SK-N-SH treated with all-trans-retinoic acid at 6 μM for 48 hours (cell line): ENCODE measurements at regions not wholly inside any gene's neighbourhood (a gene's known extent, or its start where the extent isn't known, plus 50 kb on each side); places are given as distances from the start of the nearest gene placed in this dataset.

Experiments
- ARNTL ChIP-seq: fragments of 450-650 bp; formaldehyde crosslinking; IDR thresholded peaks from 2 replicates; pipeline ENCODE4 v1.5.0; 2020; ENCODE audit warnings: low read depth, mild to moderate bottlenecking, moderate library complexity, borderline replicate concordance
- CREB5 ChIP-seq: fragments of 250-450 bp; sonication (Bioruptor Pico); IDR thresholded peaks from 2 replicates; pipeline ENCODE4 v1.5.1; 2020; ENCODE audit warnings: low read depth, mild to moderate bottlenecking, moderate library complexity
- CSDC2 ChIP-seq: fragments of 250-450 bp; sonication (Bioruptor Pico); IDR thresholded peaks from 2 replicates; pipeline ENCODE4 v1.5.0; 2020; ENCODE audit warnings: mild to moderate bottlenecking, moderate library complexity
- ZFP30 ChIP-seq: fragments of 450-650 bp; formaldehyde crosslinking; IDR thresholded peaks from 2 replicates; pipeline ENCODE4 v1.5.0; 2022; ENCODE audit warnings: mild to moderate bottlenecking, moderate library complexity
- ZNF565 ChIP-seq: fragments of 450-650 bp; formaldehyde crosslinking; conservative IDR thresholded peaks from 2 replicates; pipeline ENCODE4 v1.5.0; 2020; ENCODE audit warnings: low read depth, mild to moderate bottlenecking, moderate library complexity
- ZNF70 ChIP-seq: fragments of 450-650 bp; formaldehyde crosslinking; IDR thresholded peaks from 2 replicates; pipeline ENCODE4 v1.5.0; 2020; ENCODE audit warnings: mild to moderate bottlenecking, moderate library complexity
- TF ChIP-seq, protein P1 (sequence below): fragments of 250-450 bp; sonication (Bioruptor Pico); IDR thresholded peaks from 2 replicates; pipeline ENCODE4 v1.5.1; 2021; ENCODE audit warnings: mild to moderate bottlenecking, moderate library complexity

DNA sequence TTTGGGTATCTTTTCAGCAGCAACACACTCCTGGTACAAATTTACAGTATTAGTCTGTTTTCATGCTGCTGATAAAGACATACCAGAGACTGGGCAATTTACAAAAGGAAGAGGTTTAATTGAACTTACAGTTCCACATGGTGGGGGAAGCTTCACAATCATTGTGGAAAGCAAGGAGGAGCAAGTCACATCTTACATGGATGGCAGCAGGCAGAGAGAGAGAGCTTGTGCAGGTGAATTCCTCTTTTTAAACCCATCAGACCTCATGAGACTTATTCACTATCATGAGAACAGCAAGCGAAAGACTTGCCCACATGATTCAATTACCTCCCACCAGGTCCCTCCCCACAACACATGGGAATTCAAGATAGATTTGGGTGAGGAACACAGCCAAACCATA lies 124.5 kb downstream of the TPR start:
- TF ChIP-seq ZFP30 (CRISPR knock-in tag) (no peak), CREB5 (CRISPR knock-in tag) (no peak), CSDC2 (CRISPR knock-in tag) (no peak), ZNF565 (no peak), ARNTL (CRISPR knock-in tag) (no peak), ZNF70 (CRISPR knock-in tag) (no peak)
- TF ChIP-seq, protein P1, sequence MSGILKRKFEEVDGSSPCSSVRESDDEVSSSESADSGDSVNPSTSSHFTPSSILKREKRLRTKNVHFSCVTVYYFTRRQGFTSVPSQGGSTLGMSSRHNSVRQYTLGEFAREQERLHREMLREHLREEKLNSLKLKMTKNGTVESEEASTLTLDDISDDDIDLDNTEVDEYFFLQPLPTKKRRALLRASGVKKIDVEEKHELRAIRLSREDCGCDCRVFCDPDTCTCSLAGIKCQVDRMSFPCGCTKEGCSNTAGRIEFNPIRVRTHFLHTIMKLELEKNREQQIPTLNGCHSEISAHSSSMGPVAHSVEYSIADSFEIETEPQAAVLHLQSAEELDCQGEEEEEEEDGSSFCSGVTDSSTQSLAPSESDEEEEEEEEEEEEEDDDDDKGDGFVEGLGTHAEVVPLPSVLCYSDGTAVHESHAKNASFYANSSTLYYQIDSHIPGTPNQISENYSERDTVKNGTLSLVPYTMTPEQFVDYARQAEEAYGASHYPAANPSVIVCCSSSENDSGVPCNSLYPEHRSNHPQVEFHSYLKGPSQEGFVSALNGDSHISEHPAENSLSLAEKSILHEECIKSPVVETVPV (CRISPR knock-in tag): no peak
